ENCODE measurements at regions not wholly inside any gene's neighbourhood (a gene's known extent, or its start where the extent isn't known, plus 50 kb on each side); places are given as distances from the start of the nearest gene placed in this dataset.

DNA sequence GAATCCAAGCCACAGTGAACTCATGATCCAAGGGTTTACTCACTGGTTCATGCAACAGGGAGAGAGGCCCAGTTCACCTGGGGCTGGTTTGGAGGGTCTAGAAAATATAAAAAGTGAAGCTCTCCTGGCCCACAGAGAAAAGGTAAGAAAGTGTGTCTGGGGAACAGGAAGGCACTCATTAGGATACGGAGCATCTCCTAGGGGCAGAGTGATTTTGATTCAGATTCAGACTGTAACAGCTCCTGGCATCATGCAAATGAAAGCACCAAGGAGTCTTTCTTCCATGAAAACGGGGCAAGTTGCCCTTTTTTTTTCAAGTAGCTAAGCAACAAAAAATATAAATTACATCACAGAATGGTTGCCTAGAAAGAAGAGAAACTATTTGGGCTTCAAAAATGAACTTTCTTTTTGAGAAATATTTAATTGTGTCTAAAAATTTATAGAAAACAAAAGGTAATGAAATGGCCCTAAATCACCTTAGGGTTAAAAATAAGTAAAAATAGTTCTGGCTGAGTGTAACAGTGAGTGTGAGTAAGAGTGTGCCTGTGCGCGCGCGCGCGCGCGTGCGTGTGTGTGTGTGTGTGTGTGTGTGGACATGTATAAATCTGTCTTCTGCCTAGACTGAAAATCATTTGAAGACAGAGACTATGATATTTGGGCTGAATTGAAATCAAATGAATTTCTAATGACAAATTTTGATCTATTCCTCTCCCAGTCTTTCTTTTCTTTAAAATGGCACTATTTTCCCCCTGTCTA, 177.8 kb upstream of the ZNF462 start:
- no peaks in the 10 kb centered on the region for H3K27me3 ChIP-seq (ENCODE audit: control insufficient read depth, insufficient read depth, low read length)
- FAIRE-seq (no peak), DNase-seq (no peak)
- H3K9me3 ChIP-seq (ENCODE audit: control insufficient read depth in 2 of 3, insufficient read depth in 1 of 3, low read length in 3 of 3) = no peaks in the 10 kb centered on the region
- no peak overlapping the region for H3K27ac ChIP-seq (ENCODE audit: low read depth in 2 of 2, low read length in 2 of 2)
- TF ChIP-seq, protein P1, sequence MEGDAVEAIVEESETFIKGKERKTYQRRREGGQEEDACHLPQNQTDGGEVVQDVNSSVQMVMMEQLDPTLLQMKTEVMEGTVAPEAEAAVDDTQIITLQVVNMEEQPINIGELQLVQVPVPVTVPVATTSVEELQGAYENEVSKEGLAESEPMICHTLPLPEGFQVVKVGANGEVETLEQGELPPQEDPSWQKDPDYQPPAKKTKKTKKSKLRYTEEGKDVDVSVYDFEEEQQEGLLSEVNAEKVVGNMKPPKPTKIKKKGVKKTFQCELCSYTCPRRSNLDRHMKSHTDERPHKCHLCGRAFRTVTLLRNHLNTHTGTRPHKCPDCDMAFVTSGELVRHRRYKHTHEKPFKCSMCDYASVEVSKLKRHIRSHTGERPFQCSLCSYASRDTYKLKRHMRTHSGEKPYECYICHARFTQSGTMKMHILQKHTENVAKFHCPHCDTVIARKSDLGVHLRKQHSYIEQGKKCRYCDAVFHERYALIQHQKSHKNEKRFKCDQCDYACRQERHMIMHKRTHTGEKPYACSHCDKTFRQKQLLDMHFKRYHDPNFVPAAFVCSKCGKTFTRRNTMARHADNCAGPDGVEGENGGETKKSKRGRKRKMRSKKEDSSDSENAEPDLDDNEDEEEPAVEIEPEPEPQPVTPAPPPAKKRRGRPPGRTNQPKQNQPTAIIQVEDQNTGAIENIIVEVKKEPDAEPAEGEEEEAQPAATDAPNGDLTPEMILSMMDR (IDR thresholded peaks at IDR 0.05; ENCODE audit: borderline replicate concordance, extremely low read depth, insufficient read depth) = no peak
- no peak overlapping the region for H3K9ac ChIP-seq (ENCODE audit: low read length in 3 of 3)
- H3K36me3 ChIP-seq (ENCODE audit: control insufficient read depth in 2 of 3, insufficient read depth in 3 of 3, low read length in 3 of 3) = no peaks in the 10 kb centered on the region
- intact Hi-C loops (cut with DNase I) = no loop called here
- H3K4me1 ChIP-seq (ENCODE audit: control insufficient read depth in 2 of 3, insufficient read depth in 2 of 3, low read depth in 1 of 3, low read length in 3 of 3) = no peaks in the 10 kb centered on the region
- no peak overlapping the region for H3K4me3 ChIP-seq (ENCODE audit: low read length in 3 of 3)

DNA sequence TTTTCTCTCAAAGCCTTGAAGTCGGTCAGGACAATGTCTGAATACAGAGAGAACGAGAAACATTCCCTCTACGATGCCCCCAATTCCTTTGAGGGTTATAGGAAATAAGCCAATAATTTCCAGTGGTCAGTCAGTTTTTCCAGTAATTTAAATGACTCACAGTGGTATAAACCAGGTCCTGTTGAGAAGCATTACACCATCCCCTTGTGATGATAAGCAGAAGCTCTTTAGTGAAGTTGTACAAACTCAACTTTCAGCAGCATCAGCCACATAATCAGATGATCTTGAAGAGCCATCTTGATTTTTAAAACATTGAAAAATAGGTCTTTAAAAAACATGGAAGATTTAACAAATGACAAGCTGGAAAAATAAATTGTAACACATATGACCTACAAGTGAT, 173.9 kb upstream of the ZNF462 start:
- Histone ChIP-seq H3K36me3 (ENCODE audit: control insufficient read depth in 2 of 3, insufficient read depth in 3 of 3, low read length in 3 of 3) (no peaks in the 10 kb centered on the region), H3K4me3 (ENCODE audit: low read length in 3 of 3) (no peak overlapping the region), H3K9ac (ENCODE audit: low read length in 3 of 3) (no peak overlapping the region), H3K4me1 (ENCODE audit: control insufficient read depth in 2 of 3, insufficient read depth in 2 of 3, low read depth in 1 of 3, low read length in 3 of 3) (no peaks in the 10 kb centered on the region), H3K27ac (ENCODE audit: low read depth in 2 of 2, low read length in 2 of 2) (no peak overlapping the region), H3K9me3 (ENCODE audit: control insufficient read depth in 2 of 3, insufficient read depth in 1 of 3, low read length in 3 of 3) (no peaks in the 10 kb centered on the region), H3K27me3 (ENCODE audit: control insufficient read depth, insufficient read depth, low read length) (no peaks in the 10 kb centered on the region)
- intact Hi-C loops (cut with DNase I) = no loop called here
- TF ChIP-seq, protein P1 (IDR thresholded peaks at IDR 0.05; ENCODE audit: borderline replicate concordance, extremely low read depth, insufficient read depth) = no peak
- DNase-seq = no peak
- FAIRE-seq = no peak

DNA sequence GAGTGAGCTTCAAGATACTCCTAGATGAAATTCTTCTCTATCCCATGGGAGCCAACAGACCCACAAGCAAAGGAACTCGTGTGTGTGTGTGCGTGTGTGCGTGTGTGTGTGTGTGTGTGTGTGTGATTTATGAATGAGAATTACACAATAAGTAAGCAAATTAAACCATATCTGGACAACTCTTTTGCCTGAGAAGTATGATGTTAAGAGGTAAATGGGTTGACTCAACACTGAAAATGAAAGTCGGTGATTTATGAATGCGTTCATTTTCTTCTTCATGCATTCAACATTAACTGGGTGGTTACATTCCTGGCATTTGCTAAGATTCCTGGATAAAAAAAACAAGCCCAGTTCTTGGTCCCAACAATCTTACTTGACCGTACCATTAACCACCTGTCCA, 171.3 kb upstream of the ZNF462 start:
- H3K4me3 ChIP-seq (ENCODE audit: low read length in 3 of 3) = no peak overlapping the region
- no peak overlapping the region for H3K27ac ChIP-seq (ENCODE audit: low read depth in 2 of 2, low read length in 2 of 2)
- no peak for FAIRE-seq
- no peaks in the 10 kb centered on the region for H3K9me3 ChIP-seq (ENCODE audit: control insufficient read depth in 2 of 3, insufficient read depth in 1 of 3, low read length in 3 of 3)
- intact Hi-C loops (cut with DNase I) = no loop called here
- no peaks in the 10 kb centered on the region for H3K27me3 ChIP-seq (ENCODE audit: control insufficient read depth, insufficient read depth, low read length)
- no peak overlapping the region for H3K9ac ChIP-seq (ENCODE audit: low read length in 3 of 3)
- no peaks in the 10 kb centered on the region for H3K4me1 ChIP-seq (ENCODE audit: control insufficient read depth in 2 of 3, insufficient read depth in 2 of 3, low read depth in 1 of 3, low read length in 3 of 3)
- no peaks in the 10 kb centered on the region for H3K36me3 ChIP-seq (ENCODE audit: control insufficient read depth in 2 of 3, insufficient read depth in 3 of 3, low read length in 3 of 3)
- DNase-seq = no peak
- TF ChIP-seq, protein P1 (IDR thresholded peaks at IDR 0.05; ENCODE audit: borderline replicate concordance, extremely low read depth, insufficient read depth) = no peak

DNA sequence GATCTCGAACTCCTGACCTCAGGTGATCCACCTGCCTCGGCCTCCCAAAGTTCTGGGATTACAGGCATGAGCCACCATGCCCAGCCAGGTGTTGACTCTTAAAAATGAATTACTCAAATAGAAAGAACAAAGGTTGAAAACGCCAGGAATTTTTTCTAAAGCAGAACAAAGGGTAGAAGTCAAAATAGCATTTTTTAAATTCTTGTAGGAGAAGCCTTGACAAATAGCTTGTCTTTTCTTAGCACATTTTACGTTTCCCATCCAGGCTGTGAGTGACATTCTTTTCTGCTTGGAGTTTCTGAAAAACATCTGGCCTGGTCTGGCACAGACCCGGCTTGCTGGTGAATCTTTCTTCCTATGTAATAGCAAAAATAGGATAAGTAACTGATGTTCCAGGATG, 169.4 kb upstream of the ZNF462 start:
- TF ChIP-seq, protein P1 (IDR thresholded peaks at IDR 0.05; ENCODE audit: borderline replicate concordance, extremely low read depth, insufficient read depth) = no peak
- FAIRE-seq (no peak), DNase-seq (no peak)
- Histone ChIP-seq H3K36me3 (ENCODE audit: control insufficient read depth in 2 of 3, insufficient read depth in 3 of 3, low read length in 3 of 3) (no peaks in the 10 kb centered on the region), H3K9ac (ENCODE audit: low read length in 3 of 3) (no peak overlapping the region), H3K4me1 (ENCODE audit: control insufficient read depth in 2 of 3, insufficient read depth in 2 of 3, low read depth in 1 of 3, low read length in 3 of 3) (peaks cover 0 to 2% (median 0%) of the 10 kb centered on the region in 3 donors), H3K9me3 (ENCODE audit: control insufficient read depth in 2 of 3, insufficient read depth in 1 of 3, low read length in 3 of 3) (no peaks in the 10 kb centered on the region), H3K4me3 (ENCODE audit: low read length in 3 of 3) (no peak overlapping the region), H3K27me3 (ENCODE audit: control insufficient read depth, insufficient read depth, low read length) (no peaks in the 10 kb centered on the region), H3K27ac (ENCODE audit: low read depth in 2 of 2, low read length in 2 of 2) (no peak overlapping the region)
- intact Hi-C loops (cut with DNase I) = no loop called here

Data from kidney (tissue), 13 donors.